Colonic mucosa (tissue), 4 donors: ENCODE measurements at regions not wholly inside any gene's neighbourhood (a gene's known extent, or its start where the extent isn't known, plus 50 kb on each side); places are given as distances from the start of the nearest gene placed in this dataset.

Experiments
- DNase-seq: peaks from one replicate; pipeline ENCODE4 v3.0.0-alpha.2; 2020
- H3K27ac ChIP-seq: fragments of 200-600 bp; one replicate; pipeline ENCODE4 v1.8.0; 2021
- H3K27me3 ChIP-seq: fragments of 200-600 bp; one replicate; pipeline ENCODE4 v1.8.0; 2021
- H3K36me3 ChIP-seq: fragments of 200-600 bp; one replicate; pipeline ENCODE4 v1.8.0; 2021
- H3K4me1 ChIP-seq: fragments of 200-600 bp; one replicate; pipeline ENCODE4 v1.8.0; 2021; ENCODE audit warnings: mild to moderate bottlenecking
- H3K4me3 ChIP-seq: fragments of 200-600 bp; one replicate; pipeline ENCODE4 v1.8.0; 2021
- H3K9ac ChIP-seq, 2 donors: one replicate each; pipeline ENCODE4 v1.7.0; 2013; ENCODE audit warnings: control low read depth in 2 of 2, low read depth in 2 of 2, low read length in 2 of 2
- H3K9me3 ChIP-seq: fragments of 200-600 bp; one replicate; pipeline ENCODE4 v1.8.0; 2021
- CTCF ChIP-seq: fragments of 200-600 bp; IDR thresholded peaks from one replicate; pipeline ENCODE4 v1.8.0; 2022; ENCODE audit warnings: antibody characterized with exemption, mild to moderate bottlenecking
- intact Hi-C: fragments of 100-400 bp; cut with DNase I; formaldehyde crosslinking; loops from one replicate; pipeline ENCODE4 v1.14.1; 2022
- donor health status: healthy.
- donor health status: DM: no; HTN: no; CAD: no.
- donor health status: DM: no; HTN: no; CAD: no.

- no peak for TF ChIP-seq CTCF
- Histone ChIP-seq H3K9ac (no peak overlapping the region), H3K4me3 (no peak overlapping the region), H3K36me3 (no peaks in the 10 kb centered on the region), H3K4me1 (peaks cover 8% of the 10 kb centered on the region), H3K9me3 (no peaks in the 10 kb centered on the region), H3K27ac (no peak overlapping the region), H3K27me3 (no peaks in the 10 kb centered on the region)
- DNase-seq: no peak
- intact Hi-C loops: no loop called here
Observed at GRCh38 chr20:11849270-11849915, 68.3 kb upstream of the BTBD3 start.

GRCh38 chr20:11849976-11850670, 67.6 kb upstream of the BTBD3 start:
- no peak overlapping the region for H3K9ac ChIP-seq
- H3K9me3 ChIP-seq: no peaks in the 10 kb centered on the region
- TF ChIP-seq CTCF: no peak
- H3K27me3 ChIP-seq: no peaks in the 10 kb centered on the region
- peaks cover 8% of the 10 kb centered on the region for H3K4me1 ChIP-seq
- H3K27ac ChIP-seq: no peak overlapping the region
- H3K36me3 ChIP-seq: no peaks in the 10 kb centered on the region
- no peak for DNase-seq
- no peak overlapping the region for H3K4me3 ChIP-seq
- intact Hi-C loops: no loop called here

- H3K9me3 ChIP-seq: no peaks in the 10 kb centered on the region
- H3K27me3 ChIP-seq: no peaks in the 10 kb centered on the region
- DNase-seq: no peak
- intact Hi-C loops: no loop called here
- H3K36me3 ChIP-seq: no peaks in the 10 kb centered on the region
- no peak overlapping the region for H3K9ac ChIP-seq
- H3K4me1 ChIP-seq: peaks cover 8% of the 10 kb centered on the region
- TF ChIP-seq CTCF: no peak
- H3K4me3 ChIP-seq: no peak overlapping the region
- H3K27ac ChIP-seq: no peak overlapping the region
Observed at GRCh38 chr20:11850901-11851300, 66.8 kb upstream of the BTBD3 start.

- intact Hi-C loops: no loop called here
- DNase-seq: no peak
- Histone ChIP-seq H3K27me3 (no peaks in the 10 kb centered on the region), H3K27ac (no peak overlapping the region), H3K9me3 (no peaks in the 10 kb centered on the region), H3K36me3 (no peaks in the 10 kb centered on the region), H3K9ac (no peak overlapping the region), H3K4me3 (no peak overlapping the region), H3K4me1 (peaks cover 8% of the 10 kb centered on the region)
- TF ChIP-seq CTCF: no peak
Observed at GRCh38 chr20:11851646-11852045, 66.0 kb upstream of the BTBD3 start.

GRCh38 chr20:11852189-11852588, 65.5 kb upstream of the BTBD3 start:
- intact Hi-C loops: no loop called here
- no peak overlapping the region for H3K4me3 ChIP-seq
- no peak for TF ChIP-seq CTCF
- no peaks in the 10 kb centered on the region for H3K9me3 ChIP-seq
- H3K4me1 ChIP-seq: peaks cover 8% of the 10 kb centered on the region
- H3K27me3 ChIP-seq: no peaks in the 10 kb centered on the region
- H3K9ac ChIP-seq: no peak overlapping the region
- no peaks in the 10 kb centered on the region for H3K36me3 ChIP-seq
- H3K27ac ChIP-seq: no peak overlapping the region
- DNase-seq: no peak
